Stimulated activated CD8-positive, alpha-beta memory T cell treated with anti-CD3 and anti-CD28 coated beads, Interleukin-4, amount 100 ng/mL, for 4 hours (primary cell): ENCODE measurements at regions not wholly inside any gene's neighbourhood (a gene's known extent, or its start where the extent isn't known, plus 50 kb on each side); places are given as distances from the start of the nearest gene placed in this dataset.
"Not testable (repeated sequence)": the region's sequence is repeated elsewhere in the genome, so short reads cannot be mapped to it uniquely, and the experiment has no call there.

Experiments used
- DNase-seq, 2 donors: peaks; one replicate each; pipeline ENCODE4 v3.0.0-alpha.2; 2020; ENCODE audit warnings: low read depth in 2 of 2, low spot score in 1 of 2

- no peak for DNase-seq
Observed at GRCh38 chr19:27955485-27956480, 1257.2 kb downstream of the UQCRFS1 start.

- DNase-seq = not testable (repeated sequence)
Observed at GRCh38 chr19:27942607-27943006, 1270.3 kb downstream of the UQCRFS1 start.

DNA sequence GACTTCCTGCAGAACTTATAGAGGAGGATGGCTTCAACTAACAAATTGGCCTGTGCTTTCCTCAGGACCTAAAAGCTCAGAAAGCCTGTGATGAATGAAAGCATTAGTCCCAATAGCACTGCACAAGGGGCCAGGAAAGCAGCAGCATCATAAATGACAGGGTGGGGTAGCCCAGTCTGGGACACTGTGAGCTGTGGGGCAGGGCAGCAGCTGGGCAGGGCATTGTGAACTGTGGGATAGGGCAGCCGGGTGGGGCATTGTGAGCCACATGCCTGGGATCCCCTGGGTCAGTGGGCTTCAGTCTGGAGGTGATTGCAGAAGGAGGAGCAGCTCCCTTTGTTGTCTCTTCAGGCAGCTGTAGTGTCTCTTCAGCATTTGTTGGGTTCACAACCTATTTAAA lies 1276.8 kb downstream of the UQCRFS1 start:
- no peak for DNase-seq

GRCh38 chr19:27935669-27936068 lies 1277.3 kb downstream of the UQCRFS1 start:
- DNase-seq = no peak

DNA sequence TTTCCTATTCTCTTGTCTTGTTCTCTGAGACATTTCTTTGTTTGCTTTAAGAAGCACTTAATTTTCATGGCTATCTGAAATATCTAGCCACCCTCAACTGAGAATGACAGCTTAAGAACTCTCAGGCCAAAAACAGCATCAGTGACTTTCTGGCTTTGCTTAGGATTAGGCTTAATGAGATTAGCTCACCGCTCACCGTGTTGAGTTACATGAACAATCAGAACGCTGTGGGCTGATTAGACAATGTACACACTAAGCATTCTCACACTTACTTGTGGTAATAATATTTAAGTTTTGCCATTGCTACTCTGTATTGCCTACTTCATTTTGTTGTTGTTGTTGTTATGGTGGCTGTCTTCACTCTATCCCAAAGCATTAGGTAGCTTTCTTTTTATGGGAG lies 1283.6 kb downstream of the UQCRFS1 start:
- no peak for DNase-seq

- DNase-seq = no peak
Observed at GRCh38 chr19:27925202-27925601, 1287.7 kb downstream of the UQCRFS1 start.

- DNase-seq = no peak
Observed at GRCh38 chr19:27922970-27923369, 1290.0 kb downstream of the UQCRFS1 start.

DNA sequence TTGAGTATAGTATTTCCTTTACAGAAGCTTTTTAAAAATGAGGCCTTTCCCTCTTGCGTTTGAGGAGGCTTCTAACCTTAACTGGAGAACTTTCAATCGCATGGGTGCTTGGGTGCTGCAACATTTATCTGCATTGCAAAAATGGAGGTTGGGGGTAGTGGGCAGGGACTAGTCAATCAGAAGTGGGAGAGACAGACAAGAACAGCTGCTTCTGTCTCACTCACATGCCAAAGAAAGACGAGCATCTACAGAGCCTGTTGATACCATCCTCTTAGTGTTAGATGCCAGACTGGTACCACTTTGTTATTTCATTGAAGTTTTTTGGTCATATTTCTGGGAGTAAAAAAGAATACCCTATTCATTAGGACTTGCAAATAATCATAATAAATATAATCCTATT lies 1292.2 kb downstream of the UQCRFS1 start:
- no peak for DNase-seq

- DNase-seq = no peak
Observed at GRCh38 chr19:27918818-27919217, 1294.1 kb downstream of the UQCRFS1 start.

- DNase-seq = no peak
Observed at GRCh38 chr19:27911122-27911898, 1301.6 kb downstream of the UQCRFS1 start.

DNA sequence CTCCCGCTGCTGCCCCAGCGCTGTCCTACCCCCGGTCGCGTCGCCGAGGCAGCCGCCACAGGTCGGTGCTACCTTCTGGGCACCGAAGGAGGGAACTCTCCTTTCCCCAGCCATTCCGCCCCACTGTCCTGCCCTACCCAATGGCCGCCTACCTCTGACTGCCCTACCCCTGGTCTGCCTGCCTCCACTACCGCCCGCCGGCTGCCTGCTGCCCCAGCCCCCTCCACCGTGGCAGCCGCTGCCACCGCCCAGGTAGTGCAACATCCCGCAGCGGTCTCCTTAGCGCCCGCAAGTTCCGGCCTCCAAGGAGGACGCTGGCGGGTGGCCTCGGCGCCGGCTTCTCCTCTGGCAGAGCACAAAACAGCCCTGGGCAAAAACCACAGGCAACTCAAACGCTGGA lies 1303.1 kb downstream of the UQCRFS1 start:
- DNase-seq = no peak

DNA sequence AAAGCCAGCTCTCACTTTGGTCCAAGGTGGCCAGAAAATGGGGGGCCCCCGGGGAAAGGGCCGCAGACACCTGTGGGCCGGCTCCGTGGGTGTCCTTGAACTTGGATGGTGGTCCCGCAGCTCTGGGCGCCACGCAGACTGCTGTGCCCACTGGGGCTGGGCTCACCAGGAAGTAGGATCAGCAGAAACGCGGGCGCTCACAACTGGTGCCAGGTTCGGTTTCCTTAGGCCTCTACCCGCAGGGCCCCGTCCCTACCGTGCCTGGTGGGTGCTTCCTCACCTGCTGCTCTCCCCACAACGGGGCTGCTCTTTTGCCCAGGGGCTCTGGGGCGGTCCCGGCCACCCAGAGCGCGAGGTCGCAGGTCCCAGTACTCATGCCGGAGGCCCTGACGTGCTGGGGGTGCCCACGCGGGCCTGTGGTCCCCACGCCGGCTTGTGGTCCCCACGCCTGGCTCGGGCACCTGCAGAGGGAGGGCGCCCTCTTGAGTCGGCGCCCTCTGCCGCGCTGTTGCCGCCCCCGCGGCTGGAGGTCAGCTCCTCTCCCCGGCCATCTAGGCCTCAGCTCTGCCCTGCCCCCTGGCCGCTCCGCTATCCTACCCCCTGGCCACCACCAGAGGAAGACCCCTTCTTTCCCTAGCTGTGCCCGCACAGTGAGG lies 1303.6 kb downstream of the UQCRFS1 start:
- DNase-seq = no peak

DNA sequence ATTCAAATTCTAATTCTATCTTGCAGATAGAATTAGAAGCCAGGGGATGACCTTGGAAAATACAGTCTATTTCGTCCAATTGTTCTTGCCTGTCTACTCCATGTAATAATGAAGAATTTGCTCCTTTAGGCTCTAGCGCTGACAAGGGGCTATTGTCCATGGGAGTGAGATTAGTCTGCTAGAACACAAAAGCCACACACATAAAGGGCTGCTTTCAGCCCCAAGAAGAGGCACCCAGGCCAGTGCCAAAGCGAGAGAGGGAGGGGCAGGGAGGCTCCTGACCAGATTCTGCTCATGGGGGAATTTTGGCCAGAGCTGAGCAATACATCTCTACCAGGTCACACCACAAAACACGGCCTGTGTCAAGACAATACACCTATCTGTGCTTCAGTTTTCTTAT lies 1306.9 kb downstream of the UQCRFS1 start:
- DNase-seq = no peak

GRCh38 chr19:27905074-27905473 lies 1307.9 kb downstream of the UQCRFS1 start:
- no peak for DNase-seq

- no peak for DNase-seq
Observed at GRCh38 chr19:27901078-27901477, 1311.9 kb downstream of the UQCRFS1 start.

- no peak for DNase-seq
Observed at GRCh38 chr19:27896091-27896490, 1316.9 kb downstream of the UQCRFS1 start.

DNA sequence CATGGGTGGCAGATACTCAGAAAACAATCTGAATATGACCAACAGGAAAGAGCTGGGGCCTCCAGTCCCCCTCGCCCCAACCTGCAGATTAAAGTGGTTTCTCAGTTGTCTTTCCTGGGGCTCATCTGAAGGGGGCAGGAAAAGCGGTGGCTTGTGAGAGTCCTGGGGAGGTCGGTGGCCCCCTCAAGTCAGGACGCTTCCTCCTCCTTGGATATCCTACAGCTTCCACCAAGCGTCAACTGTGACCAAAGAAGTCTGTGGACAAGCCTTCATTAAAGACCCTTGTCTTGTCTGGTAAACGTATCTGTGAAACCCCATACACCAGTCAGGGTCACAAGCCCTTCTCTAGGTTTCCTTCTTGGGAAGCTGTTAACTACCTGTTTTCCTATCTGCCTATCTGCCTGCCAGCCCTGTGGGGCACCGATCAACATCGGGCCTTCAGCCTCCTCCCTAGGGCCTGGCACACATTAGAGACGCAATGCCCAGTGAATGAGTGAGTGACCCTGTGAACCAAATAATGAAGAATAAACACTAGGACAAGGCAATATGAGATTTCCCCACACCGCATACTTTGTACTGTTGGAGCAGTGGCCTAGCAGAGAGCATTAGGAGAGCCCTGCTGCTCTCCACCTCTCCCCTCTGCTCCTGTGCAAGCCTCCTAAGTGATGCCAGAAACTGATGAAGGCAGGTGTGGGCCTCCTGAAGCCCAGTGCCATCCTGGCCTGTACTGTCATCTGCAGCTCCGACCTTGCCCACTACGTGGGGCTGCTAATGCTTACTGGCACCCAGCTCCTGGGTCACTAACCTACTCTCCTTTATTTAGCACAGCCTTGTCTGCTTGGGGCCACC lies 1317.8 kb downstream of the UQCRFS1 start:
- DNase-seq = no peak

GRCh38 chr19:27892500-27892899 lies 1320.5 kb downstream of the UQCRFS1 start:
- no peak for DNase-seq

- DNase-seq = no peak
Observed at GRCh38 chr19:27891411-27891810, 1321.5 kb downstream of the UQCRFS1 start.

DNA sequence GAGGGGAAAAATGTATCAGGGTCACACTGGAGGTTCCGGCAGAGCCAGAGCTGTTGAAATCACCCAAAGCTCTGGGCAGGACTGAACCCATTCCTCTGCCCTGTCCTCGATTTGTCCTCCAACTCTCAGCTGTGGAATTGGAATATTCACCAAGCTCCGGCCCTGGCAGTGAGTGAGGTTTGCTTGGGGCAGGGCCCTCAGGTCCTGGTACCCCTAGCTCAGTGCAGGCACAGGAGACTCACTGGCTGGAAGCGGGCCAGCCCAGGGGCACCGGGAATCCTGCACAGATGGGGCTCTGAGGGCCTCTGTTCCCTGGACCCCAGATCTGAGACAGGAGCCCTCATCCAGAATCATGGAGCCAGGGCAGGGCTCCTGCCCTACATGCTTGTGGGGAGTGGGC lies 1322.3 kb downstream of the UQCRFS1 start:
- no peak for DNase-seq

GRCh38 chr19:27890206-27890605 lies 1322.7 kb downstream of the UQCRFS1 start:
- DNase-seq = no peak
